Calu3 (cell line): ENCODE measurements at regions not wholly inside any gene's neighbourhood (a gene's known extent, or its start where the extent isn't known, plus 50 kb on each side); places are given as distances from the start of the nearest gene placed in this dataset.

ENCODE experiments used
- BruUV-seq: library from RNA; stranded (reverse); fragments of 400-500 nt; replicated peaks from 2 replicates; lab custom pipeline; 2021; lab: Mats Ljungman, UMichigan
- CTCF ChIA-PET: fragments of 300-600 bp; sonication (Branson Sonifier 250); formaldehyde crosslinking; loops from one replicate; lab custom pipeline; 2022; ENCODE audit warnings: antibody characterized with exemption; lab: Charles Lee
- DNase-seq: peaks from one replicate; pipeline ENCODE4 v3.0.0; 2022
- H3K27ac Mint-ChIP-seq: one replicate; pipeline ENCODE4 v1.8.0; 2022; ENCODE audit warnings: mixed read lengths; ENCODE audit not compliant: unreplicated experiment
- H3K27me3 Mint-ChIP-seq: one replicate; pipeline ENCODE4 v1.8.0; 2022; ENCODE audit warnings: mixed read lengths; ENCODE audit not compliant: unreplicated experiment
- H3K36me3 Mint-ChIP-seq: one replicate; pipeline ENCODE4 v1.8.0; 2022; ENCODE audit warnings: mild to moderate bottlenecking, moderate library complexity, mixed read lengths; ENCODE audit not compliant: insufficient read depth, unreplicated experiment
- H3K4me1 Mint-ChIP-seq: one replicate; pipeline ENCODE4 v1.8.0; 2022; ENCODE audit warnings: mild to moderate bottlenecking, low read depth, mixed read lengths; ENCODE audit not compliant: unreplicated experiment
- H3K4me3 Mint-ChIP-seq: one replicate; pipeline ENCODE4 v1.8.0; 2022; ENCODE audit warnings: mild to moderate bottlenecking, low read depth, moderate library complexity, mixed read lengths; ENCODE audit not compliant: unreplicated experiment
- H3K9me3 Mint-ChIP-seq: one replicate; pipeline ENCODE4 v1.8.0; 2022; ENCODE audit warnings: low read depth, mixed read lengths; ENCODE audit not compliant: unreplicated experiment
- intact Hi-C: fragments of 100-400 bp; cut with micrococcal nuclease; formaldehyde crosslinking; loops from one replicate; pipeline ENCODE4 v1.10.0; 2022; ENCODE audit not compliant: unreplicated experiment
- TF ChIP-seq, protein P1 (sequence below): fragments of 200-600 bp; IDR thresholded peaks from one replicate; pipeline ENCODE4 v1.8.0; 2022; ENCODE audit warnings: antibody characterized with exemption; ENCODE audit not compliant: unreplicated experiment

DNA sequence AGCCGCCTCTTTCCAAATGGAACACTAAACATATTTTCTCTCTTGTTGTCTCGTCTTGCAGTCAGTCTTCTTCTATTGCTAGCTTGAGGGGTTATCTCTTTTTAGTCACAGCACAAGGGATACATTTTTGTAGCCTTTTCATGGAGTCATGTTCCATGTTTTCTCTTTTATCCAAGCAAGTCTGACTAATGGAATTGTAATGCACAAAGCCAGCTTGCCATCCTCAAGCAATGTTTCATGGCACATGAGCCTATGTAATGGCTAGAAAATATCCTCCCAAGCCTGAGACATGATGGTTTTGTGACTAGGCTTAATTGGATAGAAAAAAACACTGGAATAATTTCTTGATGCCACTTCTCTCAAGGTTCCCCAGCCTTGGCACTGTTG lies 414.6 kb upstream of the GOT2 start:
- peaks cover 7% of the 10 kb centered on the region for H3K9me3 Mint-ChIP-seq
- CTCF ChIA-PET: interaction anchor here (0.6 to 0.7 kb wide), 2 partner anchors 10 to 307 kb away, joined by 3 to 4 read pairs; no protein-coding TSS in a partner anchor
- DNase-seq: no peak
- no TSS peak for BruUV-seq
- no peak overlapping the region for H3K27ac Mint-ChIP-seq
- H3K27me3 Mint-ChIP-seq: no peaks in the 10 kb centered on the region
- no peak overlapping the region for H3K4me3 Mint-ChIP-seq
- H3K4me1 Mint-ChIP-seq: no peaks in the 10 kb centered on the region
- no peaks in the 10 kb centered on the region for H3K36me3 Mint-ChIP-seq
- intact Hi-C loops: no loop called here
- TF ChIP-seq, protein P1, sequence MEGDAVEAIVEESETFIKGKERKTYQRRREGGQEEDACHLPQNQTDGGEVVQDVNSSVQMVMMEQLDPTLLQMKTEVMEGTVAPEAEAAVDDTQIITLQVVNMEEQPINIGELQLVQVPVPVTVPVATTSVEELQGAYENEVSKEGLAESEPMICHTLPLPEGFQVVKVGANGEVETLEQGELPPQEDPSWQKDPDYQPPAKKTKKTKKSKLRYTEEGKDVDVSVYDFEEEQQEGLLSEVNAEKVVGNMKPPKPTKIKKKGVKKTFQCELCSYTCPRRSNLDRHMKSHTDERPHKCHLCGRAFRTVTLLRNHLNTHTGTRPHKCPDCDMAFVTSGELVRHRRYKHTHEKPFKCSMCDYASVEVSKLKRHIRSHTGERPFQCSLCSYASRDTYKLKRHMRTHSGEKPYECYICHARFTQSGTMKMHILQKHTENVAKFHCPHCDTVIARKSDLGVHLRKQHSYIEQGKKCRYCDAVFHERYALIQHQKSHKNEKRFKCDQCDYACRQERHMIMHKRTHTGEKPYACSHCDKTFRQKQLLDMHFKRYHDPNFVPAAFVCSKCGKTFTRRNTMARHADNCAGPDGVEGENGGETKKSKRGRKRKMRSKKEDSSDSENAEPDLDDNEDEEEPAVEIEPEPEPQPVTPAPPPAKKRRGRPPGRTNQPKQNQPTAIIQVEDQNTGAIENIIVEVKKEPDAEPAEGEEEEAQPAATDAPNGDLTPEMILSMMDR: no peak

DNA sequence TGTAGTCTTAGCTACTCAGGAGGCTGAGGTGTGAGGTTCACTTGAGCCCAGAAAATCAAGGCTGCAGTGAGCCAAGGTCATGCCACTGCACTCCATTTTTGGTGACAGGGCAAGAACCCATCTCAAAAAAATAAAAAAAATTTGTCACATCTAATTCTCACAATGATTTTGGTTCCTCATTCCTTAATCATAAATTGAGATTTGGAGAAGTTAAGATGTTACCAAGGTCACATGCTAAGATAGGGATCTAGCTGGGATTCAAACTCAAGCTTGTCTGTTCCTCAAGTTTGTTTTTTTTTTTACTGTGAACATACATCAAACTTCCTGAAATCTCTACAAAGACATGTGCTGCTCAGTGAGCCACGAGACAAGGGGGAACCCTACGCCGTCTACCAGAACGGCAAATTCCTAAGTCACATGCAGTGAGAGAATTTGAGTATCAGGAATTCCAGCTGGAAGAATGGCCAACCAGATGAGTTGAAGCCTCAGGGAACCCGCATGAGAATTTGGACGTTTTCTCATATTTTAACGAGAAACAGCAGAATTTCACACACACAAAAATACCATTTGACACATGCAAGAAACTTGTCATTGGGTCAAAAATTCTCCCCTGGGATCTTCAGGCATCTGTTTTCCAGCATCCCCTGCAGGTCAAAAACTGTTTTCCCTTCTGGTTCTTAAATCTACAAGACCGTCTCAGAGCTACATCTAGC lies 414.1 kb upstream of the GOT2 start:
- TF ChIP-seq, protein P1: no peak
- peaks cover 5% of the 10 kb centered on the region for H3K9me3 Mint-ChIP-seq
- H3K4me1 Mint-ChIP-seq: no peaks in the 10 kb centered on the region
- H3K36me3 Mint-ChIP-seq: no peaks in the 10 kb centered on the region
- CTCF ChIA-PET: no interaction called here
- intact Hi-C loops: no loop called here
- no peak overlapping the region for H3K4me3 Mint-ChIP-seq
- no peak overlapping the region for H3K27ac Mint-ChIP-seq
- H3K27me3 Mint-ChIP-seq: no peaks in the 10 kb centered on the region
- BruUV-seq: no TSS peak
- no peak for DNase-seq

DNA sequence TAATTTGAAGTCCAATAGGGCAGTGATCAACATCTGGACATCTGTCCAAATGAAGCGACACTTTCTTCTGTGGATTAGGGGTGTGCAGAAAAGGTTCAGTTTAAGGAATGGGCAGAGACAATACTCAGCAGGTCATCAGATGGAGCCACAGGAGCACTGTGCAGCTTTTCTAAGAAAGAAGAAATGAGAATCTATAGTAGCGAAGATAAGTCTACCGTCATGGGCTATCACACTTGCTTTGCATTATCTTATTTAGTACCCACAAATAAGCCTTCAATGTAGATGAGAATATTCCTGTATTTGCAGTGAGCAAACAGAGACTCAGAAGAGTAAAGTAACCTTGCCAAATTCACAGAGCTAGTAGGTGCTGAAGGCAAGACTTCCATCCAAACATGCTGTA lies 412.0 kb upstream of the GOT2 start:
- Mint-ChIP-seq H3K4me1 (no peaks in the 10 kb centered on the region), H3K9me3 (peaks cover 3% of the 10 kb centered on the region), H3K4me3 (no peak overlapping the region), H3K27ac (no peak overlapping the region), H3K27me3 (no peaks in the 10 kb centered on the region), H3K36me3 (no peaks in the 10 kb centered on the region)
- BruUV-seq: no TSS peak
- TF ChIP-seq, protein P1: no peak
- CTCF ChIA-PET: no interaction called here
- no peak for DNase-seq
- intact Hi-C loops: no loop called here

DNA sequence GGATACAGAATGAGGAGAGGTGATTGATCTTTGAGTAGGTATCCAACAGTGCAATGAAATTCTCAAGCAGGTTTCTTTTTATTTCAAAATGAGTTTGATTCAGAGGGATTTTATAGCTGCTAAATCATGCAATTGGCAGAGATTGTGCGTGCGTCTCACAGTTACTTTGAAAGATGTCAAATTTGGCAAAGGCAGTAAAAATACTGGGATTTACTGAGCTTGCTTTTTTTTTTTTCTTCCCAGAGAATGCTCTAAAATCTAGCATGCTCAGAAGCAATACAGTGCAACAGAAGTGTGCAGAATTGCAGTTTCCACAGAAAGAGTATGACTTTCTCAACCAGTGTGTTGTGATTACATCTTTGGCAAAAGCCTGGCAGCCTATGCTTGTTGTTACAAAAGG lies 410.7 kb upstream of the GOT2 start:
- Mint-ChIP-seq H3K36me3 (no peaks in the 10 kb centered on the region), H3K9me3 (peaks cover 10% of the 10 kb centered on the region), H3K4me1 (no peaks in the 10 kb centered on the region), H3K4me3 (no peak overlapping the region), H3K27ac (no peak overlapping the region), H3K27me3 (no peaks in the 10 kb centered on the region)
- intact Hi-C loops: no loop called here
- TF ChIP-seq, protein P1: no peak
- DNase-seq: no peak
- no TSS peak for BruUV-seq
- CTCF ChIA-PET: no interaction called here
